ENCODE measurements at regions not wholly inside any gene's neighbourhood (a gene's known extent, or its start where the extent isn't known, plus 50 kb on each side); places are given as distances from the start of the nearest gene placed in this dataset.

DNA sequence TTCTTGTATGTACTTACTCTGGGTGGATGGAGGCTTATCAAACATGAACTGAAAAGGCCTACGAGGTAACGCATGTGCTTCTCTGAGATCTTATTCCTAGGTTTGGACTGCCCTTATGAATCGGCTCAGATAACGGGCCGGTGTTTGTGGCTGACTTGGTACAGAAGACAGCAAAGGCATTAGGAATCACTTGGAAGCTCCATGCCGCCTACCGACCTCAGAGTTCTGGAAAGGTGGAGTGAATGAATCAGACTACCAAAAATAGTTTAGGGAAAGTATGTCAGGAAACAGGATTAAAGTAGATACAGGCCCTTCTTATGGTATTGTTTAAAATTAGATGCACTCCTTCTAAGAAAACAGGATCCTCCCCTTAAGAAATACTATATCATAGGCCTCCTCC is 172.4 kb upstream of the PCDH9 start:
- no peak overlapping the region for H3K4ac ChIP-seq (replicated peaks; ENCODE audit: insufficient read length, low read depth, low read length)
- FAIRE-seq (no peak), DNase-seq (ENCODE audit: low read depth in 1 of 2, low spot score in 2 of 2) (no peak)
- no peak overlapping the region for H2BK5ac ChIP-seq (ENCODE audit: low read depth, low read length)
- H3K14ac ChIP-seq (ENCODE audit: insufficient read length): no peak overlapping the region
- no peak overlapping the region for H2AFZ ChIP-seq (ENCODE audit: low read length)
- H2BK120ac ChIP-seq (replicated peaks; ENCODE audit: low read depth, low read length): no peak overlapping the region
- no peak overlapping the region for H4K5ac ChIP-seq (ENCODE audit: insufficient read length, low read depth, low read length)
- 98% methylated on average over 7 of the region's 7 CpGs; no CpG with 5 or more reads in 1 of the 2 experiments for WGBS, 2 experiments (ENCODE audit: extremely low coverage in 1 of 2, insufficient coverage in 1 of 2, insufficient read length in 1 of 2, insufficient replicate concordance in 2 of 2, low coverage in 1 of 2, low lambda C conversion rate in 2 of 2, missing lambda C conversion rate in 1 of 2)
- H2BK15ac ChIP-seq (ENCODE audit: low read length): no peak overlapping the region
- no peaks in the 10 kb centered on the region for H3K79me1 ChIP-seq (ENCODE audit: low read depth, low read length)
- H4K91ac ChIP-seq (replicated peaks; ENCODE audit: insufficient read length, low read length): no peak overlapping the region
- H3K9ac ChIP-seq (replicated peaks in 1 of 4; ENCODE audit: extremely low read depth in 1 of 4, low read depth in 3 of 4, low read length in 3 of 4): no peak overlapping the region
- no peak overlapping the region for H4K8ac ChIP-seq (ENCODE audit: extremely low read depth, insufficient read depth, low read length)
- H3K4me3 ChIP-seq (ENCODE audit: extremely low read depth in 1 of 4, insufficient read depth in 2 of 4, low read depth in 3 of 4, low read length in 4 of 4): no peak overlapping the region
- H3K23me2 ChIP-seq (ENCODE audit: low read depth, low read length): no peaks in the 10 kb centered on the region
- no peaks in the 10 kb centered on the region for H3K27me3 ChIP-seq (replicated peaks in 1 of 4; ENCODE audit: control insufficient read depth in 3 of 4, extremely low read depth in 1 of 4, insufficient read depth in 3 of 4, low read length in 3 of 4)
- H3K4me1 ChIP-seq (replicated peaks in 1 of 4; ENCODE audit: control insufficient read depth in 3 of 4, insufficient read depth in 4 of 4, low read length in 3 of 4): no peaks in the 10 kb centered on the region
- no peaks in the 10 kb centered on the region for H4K20me1 ChIP-seq (replicated peaks in 1 of 2; ENCODE audit: control insufficient read depth in 1 of 2, insufficient read depth in 2 of 2, low read length in 2 of 2)
- H3K56ac ChIP-seq (replicated peaks; ENCODE audit: insufficient read length, low read depth, low read length): no peak overlapping the region
- ChIA-PET POLR2A (ENCODE audit: partially characterized antibody) (no interaction called here), CTCF (ENCODE audit: partially characterized antibody) (interaction anchor here (1.4 kb wide), 1 partner anchor 14 kb away, joined by 4 read pairs; no protein-coding TSS in a partner anchor)
- no peak overlapping the region for H2AK5ac ChIP-seq (ENCODE audit: low read depth, low read length)
- no peak overlapping the region for H3K4me2 ChIP-seq (ENCODE audit: insufficient read depth in 1 of 2, low read depth in 2 of 2, low read length in 2 of 2)
- H3K23ac ChIP-seq (ENCODE audit: insufficient read length): no peak overlapping the region
- H3K36me3 ChIP-seq (ENCODE audit: control insufficient read depth in 2 of 4, insufficient read depth in 4 of 4, low read length in 3 of 4): no peaks in the 10 kb centered on the region
- H3K18ac ChIP-seq (ENCODE audit: extremely low read depth, low read length): no peak overlapping the region
- no peaks in the 10 kb centered on the region for H3K79me2 ChIP-seq (ENCODE audit: control insufficient read depth in 1 of 2, insufficient read depth in 2 of 2, low read length in 2 of 2)
- TF ChIP-seq EZH2 (IDR thresholded peaks at IDR 0.05; ENCODE audit: low read depth, low read length, severe bottlenecking): no peak
- TF ChIP-seq CEBPB (IDR thresholded peaks at IDR 0.05; ENCODE audit: low read depth, low read length): no peak
- no peak for TF ChIP-seq POLR2AphosphoS5 (IDR thresholded peaks at IDR 0.05; ENCODE audit: low read depth, low read length)
- TF ChIP-seq SP1 (IDR thresholded peaks at IDR 0.05; ENCODE audit: low read depth, low read length): no peak
- no peak for TF ChIP-seq RBBP5 (IDR thresholded peaks at IDR 0.05; ENCODE audit: borderline replicate concordance, low read depth, low read length)
- no peak for TF ChIP-seq SIN3A (conservative IDR thresholded peaks at IDR 0.05 in 1 of 2, IDR thresholded peaks at IDR 0.05 in 1 of 2; ENCODE audit: low read depth in 1 of 2, low read length in 2 of 2)
- no peak for TF ChIP-seq SUZ12 (IDR thresholded peaks at IDR 0.05; ENCODE audit: low read length)
- no peak for TF ChIP-seq TBP (IDR thresholded peaks at IDR 0.05; ENCODE audit: low read depth, low read length)
- no peak for TF ChIP-seq MAFK (IDR thresholded peaks at IDR 0.05; ENCODE audit: low read depth, low read length)
- TF ChIP-seq SIX5 (IDR thresholded peaks at IDR 0.05; ENCODE audit: low read depth, low read length): no peak
- no peak for TF ChIP-seq RXRA (IDR thresholded peaks at IDR 0.05; ENCODE audit: insufficient read depth, low read depth, low read length)
- TF ChIP-seq CTBP2 (IDR thresholded peaks at IDR 0.05; ENCODE audit: borderline replicate concordance, insufficient read depth, insufficient read length, low read length): no peak
- TF ChIP-seq BCL11A (IDR thresholded peaks at IDR 0.05; ENCODE audit: low read depth in 2 of 2, low read length in 2 of 2): no peak
- TF ChIP-seq SP4 (IDR thresholded peaks at IDR 0.05; ENCODE audit: low read length): no peak
- TF ChIP-seq TEAD4 (IDR thresholded peaks at IDR 0.05; ENCODE audit: low read depth, low read length): no peak
- no peak overlapping the region for H3K27ac ChIP-seq (ENCODE audit: low read depth, low read length)
- H3K9me3 ChIP-seq (ENCODE audit: insufficient read depth in 2 of 2, low read depth in 1 of 2, low read length in 1 of 2): no peaks in the 10 kb centered on the region; a peak in 1 of 4 replicates
- H2BK12ac ChIP-seq (ENCODE audit: low read depth, low read length): no peak overlapping the region
- H2BK20ac ChIP-seq (ENCODE audit: low read length): no peak overlapping the region

Data from H1 (cell line).